Right atrium auricular region (tissue), 2 donors: ENCODE measurements at regions not wholly inside any gene's neighbourhood (a gene's known extent, or its start where the extent isn't known, plus 50 kb on each side); places are given as distances from the start of the nearest gene placed in this dataset.

Experiments used
- DNase-seq: peaks from one replicate; pipeline ENCODE4 v3.0.0-alpha.2; 2019; ENCODE audit warnings: low spot score
- H3K27ac ChIP-seq, 2 donors: fragments of 200-600 bp; sonication (generic); 1 replicate in 1 of 2; 2 replicates in 1 of 2; pipeline ENCODE4 v1.5.1; 2016 to 2019
- H3K27me3 ChIP-seq, 2 donors: fragments of 200-600 bp; sonication (generic); one replicate each; pipeline versions ENCODE4 v1.5.1 to v1.6.0; 2017 to 2019
- H3K36me3 ChIP-seq: fragments of 200-600 bp; sonication (generic); one replicate; pipeline ENCODE4 v1.5.1; 2016
- H3K4me1 ChIP-seq, 2 donors: fragments of 200-600 bp; sonication (generic); one replicate each; pipeline versions ENCODE4 v1.5.1 to v1.6.0; 2017 to 2019
- H3K4me3 ChIP-seq, 2 donors: fragments of 200-600 bp; sonication (generic); 1 replicate in 1 of 2; 2 replicates in 1 of 2; pipeline ENCODE4 v1.5.1; 2017 to 2019; ENCODE audit warnings: mild to moderate bottlenecking in 1 of 2, moderate library complexity in 1 of 2
- H3K9me3 ChIP-seq, 2 donors: fragments of 200-600 bp; sonication (generic); one replicate each; pipeline ENCODE4 v1.5.1; 2019
- TF ChIP-seq, protein P1 (sequence below), 2 donors: fragments of 200-600 bp; sonication (generic); IDR thresholded peaks; one replicate each; pipeline ENCODE4 v1.5.1; 2019; ENCODE audit warnings: antibody characterized with exemption in 2 of 2

DNA sequence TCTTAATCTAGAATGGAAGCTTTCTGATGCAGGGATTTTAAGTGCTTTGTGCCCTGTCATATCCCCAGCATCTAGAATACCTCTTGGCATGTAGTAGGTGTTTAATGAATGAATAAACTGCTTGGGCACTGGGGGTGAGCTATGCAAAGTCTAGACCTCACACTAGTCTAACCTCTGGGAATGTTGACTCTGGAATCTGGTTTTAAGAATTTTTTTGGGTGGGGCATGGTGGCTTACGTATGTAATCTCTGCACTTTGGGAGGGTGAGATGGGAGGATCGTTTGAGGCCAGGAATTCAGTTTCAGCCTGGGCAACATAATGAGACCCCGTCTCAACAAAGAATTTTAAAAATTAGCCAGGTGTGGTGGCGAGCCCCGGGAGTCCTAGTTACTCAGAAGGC is 146.3 kb upstream of the RGMA start:
- DNase-seq = no peak

DNA sequence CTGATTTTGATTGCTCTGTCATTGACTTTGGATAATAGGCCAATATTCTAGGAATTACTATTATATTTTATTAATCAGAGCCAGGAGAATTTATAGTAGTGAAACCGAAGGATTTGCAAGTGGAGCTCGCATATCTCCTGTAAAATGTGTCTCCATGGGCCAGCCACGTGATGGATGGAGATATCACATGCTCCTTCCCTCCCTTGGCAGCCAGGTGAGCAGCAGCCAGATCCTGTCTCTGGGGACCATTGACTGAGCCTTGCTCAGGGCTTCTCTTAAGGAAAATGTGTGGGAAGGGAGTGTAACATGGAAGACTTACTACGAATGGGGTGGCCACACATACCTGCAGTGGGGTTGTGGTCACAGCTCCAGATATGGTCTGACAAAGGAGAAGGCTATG is 144.7 kb upstream of the RGMA start:
- no peaks in the 10 kb centered on the region for H3K36me3 ChIP-seq
- H3K4me1 ChIP-seq = no peaks in the 10 kb centered on the region
- H3K27me3 ChIP-seq = no peaks in the 10 kb centered on the region
- TF ChIP-seq, protein P1, sequence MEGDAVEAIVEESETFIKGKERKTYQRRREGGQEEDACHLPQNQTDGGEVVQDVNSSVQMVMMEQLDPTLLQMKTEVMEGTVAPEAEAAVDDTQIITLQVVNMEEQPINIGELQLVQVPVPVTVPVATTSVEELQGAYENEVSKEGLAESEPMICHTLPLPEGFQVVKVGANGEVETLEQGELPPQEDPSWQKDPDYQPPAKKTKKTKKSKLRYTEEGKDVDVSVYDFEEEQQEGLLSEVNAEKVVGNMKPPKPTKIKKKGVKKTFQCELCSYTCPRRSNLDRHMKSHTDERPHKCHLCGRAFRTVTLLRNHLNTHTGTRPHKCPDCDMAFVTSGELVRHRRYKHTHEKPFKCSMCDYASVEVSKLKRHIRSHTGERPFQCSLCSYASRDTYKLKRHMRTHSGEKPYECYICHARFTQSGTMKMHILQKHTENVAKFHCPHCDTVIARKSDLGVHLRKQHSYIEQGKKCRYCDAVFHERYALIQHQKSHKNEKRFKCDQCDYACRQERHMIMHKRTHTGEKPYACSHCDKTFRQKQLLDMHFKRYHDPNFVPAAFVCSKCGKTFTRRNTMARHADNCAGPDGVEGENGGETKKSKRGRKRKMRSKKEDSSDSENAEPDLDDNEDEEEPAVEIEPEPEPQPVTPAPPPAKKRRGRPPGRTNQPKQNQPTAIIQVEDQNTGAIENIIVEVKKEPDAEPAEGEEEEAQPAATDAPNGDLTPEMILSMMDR (IDR thresholded peaks at IDR 0.05) = no peak
- DNase-seq = no peak
- no peak overlapping the region for H3K4me3 ChIP-seq
- H3K9me3 ChIP-seq = no peaks in the 10 kb centered on the region
- H3K27ac ChIP-seq = no peak overlapping the region

More for the DNA sequence above, 146.3 kb upstream of the RGMA start:
- no peaks in the 10 kb centered on the region for H3K4me1 ChIP-seq
- H3K9me3 ChIP-seq = no peaks in the 10 kb centered on the region
- H3K36me3 ChIP-seq = no peaks in the 10 kb centered on the region
- H3K4me3 ChIP-seq = no peak overlapping the region
- no peaks in the 10 kb centered on the region for H3K27me3 ChIP-seq
- no peak overlapping the region for H3K27ac ChIP-seq
- TF ChIP-seq, protein P1 (IDR thresholded peaks at IDR 0.05) = no peak

DNA sequence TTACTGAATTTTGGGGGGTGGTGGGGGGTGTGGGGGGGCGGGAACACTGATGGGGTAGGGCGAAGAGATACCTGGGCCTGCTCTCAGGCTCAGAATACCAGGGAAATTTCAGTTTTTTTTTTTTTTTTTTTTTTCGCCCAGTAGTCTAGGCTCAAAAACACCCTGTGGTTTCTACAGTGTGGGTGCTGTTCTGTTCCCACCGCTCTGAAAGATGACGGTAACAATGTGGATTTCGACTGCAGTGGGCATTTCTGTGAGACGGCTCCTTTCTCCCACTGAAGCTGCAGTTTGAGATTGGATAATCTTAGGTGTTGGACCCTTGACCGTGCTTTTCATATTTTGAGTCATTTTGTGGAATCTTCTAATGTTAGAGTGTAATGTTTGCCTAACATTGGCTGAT is 143.8 kb upstream of the RGMA start:
- no peak overlapping the region for H3K27ac ChIP-seq
- TF ChIP-seq, protein P1 (IDR thresholded peaks at IDR 0.05) = no peak
- DNase-seq = no peak
- H3K4me1 ChIP-seq = no peaks in the 10 kb centered on the region
- no peaks in the 10 kb centered on the region for H3K27me3 ChIP-seq
- H3K4me3 ChIP-seq = no peak overlapping the region
- no peaks in the 10 kb centered on the region for H3K9me3 ChIP-seq
- H3K36me3 ChIP-seq = no peaks in the 10 kb centered on the region

DNA sequence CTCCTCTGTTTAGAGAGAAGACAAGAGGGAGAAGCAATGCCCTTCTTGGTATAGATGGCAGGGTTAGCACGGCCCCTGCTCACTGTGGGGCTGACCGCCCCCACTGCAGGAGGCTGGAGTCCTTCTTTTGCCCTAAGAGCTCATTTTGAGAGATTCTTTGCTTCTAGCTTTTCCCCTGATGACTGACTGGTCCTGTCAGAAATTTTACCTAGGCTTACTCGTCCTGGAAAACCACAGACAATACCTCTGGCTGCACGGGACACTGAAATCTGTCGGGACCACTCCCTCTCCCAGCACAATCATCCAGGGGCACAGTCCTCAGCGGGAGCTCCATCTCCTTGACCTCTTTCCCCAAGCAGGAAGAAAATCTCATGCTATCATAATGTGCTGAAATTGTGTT is 143.0 kb upstream of the RGMA start:
- Histone ChIP-seq H3K36me3 (no peaks in the 10 kb centered on the region), H3K27me3 (no peaks in the 10 kb centered on the region), H3K4me3 (no peak overlapping the region), H3K27ac (no peak overlapping the region), H3K9me3 (no peaks in the 10 kb centered on the region), H3K4me1 (no peaks in the 10 kb centered on the region)
- no peak for DNase-seq
- TF ChIP-seq, protein P1 (IDR thresholded peaks at IDR 0.05) = no peak

DNA sequence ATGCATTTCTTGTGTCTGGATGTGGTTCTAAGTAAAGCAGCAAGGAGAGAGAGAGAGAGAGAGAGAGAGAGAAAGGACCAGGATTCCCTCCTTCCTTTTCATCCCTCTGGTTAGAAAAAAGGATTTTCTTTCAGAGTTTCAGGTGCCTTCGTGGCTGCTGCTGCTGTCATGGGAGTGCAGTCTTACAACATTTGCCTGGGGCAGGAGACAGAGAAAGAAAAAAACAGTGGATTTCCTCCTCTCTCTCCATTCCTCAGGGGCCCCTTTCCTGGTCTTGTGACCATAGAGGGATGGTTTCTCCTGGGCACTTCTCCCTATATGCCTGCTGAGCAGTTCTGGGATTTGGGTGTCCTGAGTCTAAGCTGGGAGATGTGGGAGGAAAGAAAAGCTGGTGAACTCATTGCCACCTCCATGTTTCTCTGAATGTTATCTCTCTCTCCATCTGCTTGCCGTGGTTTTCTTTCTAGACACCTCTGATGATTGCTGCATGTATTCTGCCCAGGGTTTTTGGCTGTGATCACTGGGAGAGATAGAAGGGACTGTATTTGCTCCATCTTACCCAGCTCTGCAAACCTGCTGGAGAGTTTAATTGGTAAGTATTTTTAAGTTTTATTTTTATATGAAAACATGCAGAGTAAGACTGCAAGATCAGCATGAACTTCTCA is 142.4 kb upstream of the RGMA start:
- Histone ChIP-seq H3K27me3 (no peaks in the 10 kb centered on the region), H3K9me3 (no peaks in the 10 kb centered on the region), H3K4me1 (no peaks in the 10 kb centered on the region), H3K27ac (no peak overlapping the region), H3K4me3 (no peak overlapping the region), H3K36me3 (no peaks in the 10 kb centered on the region)
- TF ChIP-seq, protein P1 (IDR thresholded peaks at IDR 0.05) = no peak
- DNase-seq = no peak

DNA sequence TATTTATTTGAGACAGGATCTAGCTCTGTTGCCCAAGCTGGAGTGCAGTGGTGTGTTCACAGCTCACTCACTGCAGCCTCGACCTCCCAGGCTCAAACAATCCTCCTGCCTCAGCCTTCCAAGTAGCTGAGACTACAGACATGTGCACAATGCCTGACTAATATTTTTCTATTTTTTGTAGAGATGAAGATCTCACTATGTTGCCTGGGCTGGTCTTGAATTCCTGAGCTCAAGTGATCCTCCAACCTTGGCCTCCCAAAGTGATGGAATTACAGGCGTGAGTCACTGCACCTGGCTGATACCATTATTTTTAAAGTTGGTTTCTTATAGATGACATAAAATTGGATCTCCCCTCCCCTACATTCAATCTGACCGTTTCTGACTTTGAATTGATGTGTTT is 139.5 kb upstream of the RGMA start:
- no peaks in the 10 kb centered on the region for H3K36me3 ChIP-seq
- no peaks in the 10 kb centered on the region for H3K4me1 ChIP-seq
- H3K4me3 ChIP-seq = no peak overlapping the region
- H3K9me3 ChIP-seq = no peaks in the 10 kb centered on the region
- TF ChIP-seq, protein P1 (IDR thresholded peaks at IDR 0.05) = no peak
- H3K27ac ChIP-seq = no peak overlapping the region
- DNase-seq = no peak
- H3K27me3 ChIP-seq = no peaks in the 10 kb centered on the region
